IMR-90 (cell line): ENCODE measurements at regions not wholly inside any gene's neighbourhood (a gene's known extent, or its start where the extent isn't known, plus 50 kb on each side); places are given as distances from the start of the nearest gene placed in this dataset.

Experiments used
- ATAC-seq: fragments of 200-7000 bp; cut with Tn5 transposase; 2 replicates; pipeline ENCODE4 v1.9.1; 2020; ENCODE audit warnings: low read depth, mild to moderate bottlenecking, moderate library complexity
- BruUV-seq: library from RNA; stranded (reverse); fragments of 400-500 nt; replicated peaks from 2 replicates; lab custom pipeline; 2021; lab: Mats Ljungman, UMichigan
- CTCF ChIA-PET: fragments of 300-600 bp; formaldehyde crosslinking; extraction: SDS; loops from one replicate; lab custom pipeline; 2021; ENCODE audit warnings: antibody characterized with exemption; lab: Yijun Ruan, JAX
- POLR2A ChIA-PET: fragments of 300-600 bp; sonication (Branson Sonifier 250); formaldehyde crosslinking; loops from one replicate; lab custom pipeline; 2022; ENCODE audit warnings: antibody characterized with exemption; ENCODE audit not compliant: unreplicated experiment; lab: Charles Lee
- DNase-seq: peaks from one replicate; pipeline ENCODE4 v3.0.0; 2013
- H2AFZ ChIP-seq: replicated peaks from 2 replicates; pipeline ENCODE3; 2013; ENCODE audit warnings: low read length, mild to moderate bottlenecking; ENCODE audit not compliant: poor library complexity
- H2AK5ac ChIP-seq: 2 replicates; pipeline ENCODE4 v1.6.1; 2013; ENCODE audit warnings: low read depth, low read length, inconsistent platforms
- H2AK9ac ChIP-seq: replicated peaks from 2 replicates; pipeline ENCODE3; 2013; ENCODE audit warnings: mild to moderate bottlenecking, low read depth, low read length, moderate library complexity; ENCODE audit not compliant: poor library complexity
- H2BK120ac ChIP-seq: 2 replicates; pipeline ENCODE4 v1.6.1; 2013; ENCODE audit warnings: low read depth, low read length, inconsistent platforms
- H2BK15ac ChIP-seq: 3 replicates; pipeline ENCODE4 v1.6.1; 2013; ENCODE audit warnings: low read depth, low read length, inconsistent platforms
- H2BK20ac ChIP-seq: 2 replicates; pipeline ENCODE4 v1.6.1; 2013; ENCODE audit warnings: low read depth, mild to moderate bottlenecking, inconsistent platforms, low read length, moderate library complexity
- H2BK5ac ChIP-seq: 2 replicates; pipeline ENCODE4 v1.6.1; 2013; ENCODE audit warnings: mild to moderate bottlenecking, low read depth, low read length, inconsistent platforms; ENCODE audit not compliant: poor library complexity, severe bottlenecking
- H3K14ac ChIP-seq: replicated peaks from 2 replicates; pipeline ENCODE4 v1.6.1; 2013; ENCODE audit warnings: low read depth, low read length, inconsistent platforms
- H3K18ac ChIP-seq: 2 replicates; pipeline ENCODE4 v1.6.1; 2013; ENCODE audit warnings: low read depth, low read length, control low read depth
- H3K23ac ChIP-seq: 2 replicates; pipeline ENCODE4 v1.6.1; 2013; ENCODE audit warnings: low read depth, low read length, inconsistent platforms
- H3K27ac ChIP-seq: 2 replicates; pipeline ENCODE4 v1.5.1; 2013; ENCODE audit warnings: mild to moderate bottlenecking, control low read depth, low read length; ENCODE audit not compliant: insufficient read depth
- H3K27me3 ChIP-seq: 2 replicates; pipeline ENCODE4 v1.6.1; 2013; ENCODE audit warnings: low read length; ENCODE audit not compliant: control insufficient read depth, insufficient read depth
- H3K36me3 ChIP-seq: 2 replicates; pipeline ENCODE4 v1.6.1; 2013; ENCODE audit warnings: low read length, mixed read lengths; ENCODE audit not compliant: control insufficient read depth, insufficient read depth
- H3K4ac ChIP-seq: 2 replicates; pipeline ENCODE4 v1.6.1; 2013; ENCODE audit warnings: low read depth, low read length, inconsistent platforms
- H3K4me1 ChIP-seq: 2 replicates; pipeline ENCODE4 v1.6.1; 2013; ENCODE audit warnings: low read length, mixed read lengths; ENCODE audit not compliant: control insufficient read depth, insufficient read depth
- H3K4me2 ChIP-seq: 2 replicates; pipeline ENCODE4 v1.6.1; 2013; ENCODE audit warnings: low read depth, mild to moderate bottlenecking, control low read depth, low read length, moderate library complexity
- H3K4me3 ChIP-seq: 2 replicates; pipeline ENCODE4 v1.5.1; 2013; ENCODE audit warnings: low read depth, mild to moderate bottlenecking, control low read depth, low read length, moderate library complexity; ENCODE audit not compliant: insufficient read depth
- H3K56ac ChIP-seq: 2 replicates; pipeline ENCODE4 v1.6.1; 2013; ENCODE audit warnings: low read length, inconsistent platforms; ENCODE audit not compliant: insufficient read depth; ENCODE audit errors: extremely low read depth
- H3K79me1 ChIP-seq, 2 experiments: 2 replicates each; pipeline ENCODE4 v1.6.1; 2013; ENCODE audit warnings: low read length in 2 of 2, inconsistent platforms in 1 of 2, low read depth in 1 of 2
- H3K9ac ChIP-seq: 2 replicates; pipeline ENCODE4 v1.6.1; 2013; ENCODE audit warnings: low read depth, low read length, control low read depth
- H3K9me1 ChIP-seq: 2 replicates; pipeline ENCODE4 v1.6.1; 2013; ENCODE audit warnings: low read length, inconsistent platforms; ENCODE audit not compliant: insufficient read depth
- H3K9me3 ChIP-seq: 2 replicates; pipeline ENCODE4 v1.6.1; 2013; ENCODE audit warnings: low read length; ENCODE audit not compliant: control insufficient read depth, insufficient read depth
- H4K20me1 ChIP-seq: 2 replicates; pipeline ENCODE4 v1.6.1; 2013; ENCODE audit warnings: low read length, inconsistent platforms; ENCODE audit not compliant: insufficient read depth
- H4K5ac ChIP-seq: 2 replicates; pipeline ENCODE4 v1.6.1; 2013; ENCODE audit warnings: mild to moderate bottlenecking, low read depth, low read length, control low read depth
- H4K8ac ChIP-seq, 2 experiments: 2 replicates each; pipeline ENCODE4 v1.6.1; 2013; ENCODE audit warnings: low read depth in 2 of 2, low read length in 2 of 2, control low read depth in 1 of 2, inconsistent platforms in 1 of 2
- H4K91ac ChIP-seq: 2 replicates; pipeline ENCODE4 v1.6.1; 2013; ENCODE audit warnings: low read depth, low read length, inconsistent platforms; ENCODE audit not compliant: insufficient read depth
- BHLHE40 ChIP-seq: fragments of 150-350 bp; IDR thresholded peaks from 2 replicates; pipeline ENCODE4 v1.6.1; 2016; ENCODE audit warnings: mild to moderate bottlenecking, low read depth, low read length
- CEBPB ChIP-seq: IDR thresholded peaks from 2 replicates; pipeline ENCODE4 v1.6.1; 2012; ENCODE audit warnings: low read depth, low read length, improper control_type of control experiment
- CHD1 ChIP-seq: IDR thresholded peaks from 2 replicates; pipeline ENCODE4 v1.6.1; 2012; ENCODE audit warnings: low read depth, low read length, improper control_type of control experiment
- FOS ChIP-seq: fragments of 150-350 bp; IDR thresholded peaks from 2 replicates; pipeline ENCODE4 v1.6.1; 2016; ENCODE audit warnings: low read depth, low read length
- MAFK ChIP-seq: IDR thresholded peaks from 2 replicates; pipeline ENCODE4 v1.6.1; 2012; ENCODE audit warnings: low read depth, low read length, improper control_type of control experiment
- MAZ ChIP-seq: IDR thresholded peaks from 2 replicates; pipeline ENCODE4 v1.6.1; 2012; ENCODE audit warnings: low read depth, mild to moderate bottlenecking, low read length, improper control_type of control experiment, moderate library complexity, borderline replicate concordance
- MXI1 ChIP-seq: IDR thresholded peaks from 2 replicates; pipeline ENCODE4 v1.6.1; 2012; ENCODE audit warnings: low read depth, mild to moderate bottlenecking, low read length, moderate library complexity, borderline replicate concordance
- NFE2L2 ChIP-seq: fragments of 150-350 bp; IDR thresholded peaks from 2 replicates; pipeline ENCODE4 v1.6.1; 2016; ENCODE audit warnings: low read depth, mild to moderate bottlenecking, low read length
- POLR2A ChIP-seq: IDR thresholded peaks from 2 replicates; pipeline ENCODE4 v1.6.1; 2012; ENCODE audit warnings: mild to moderate bottlenecking, low read depth, low read length
- RAD21 ChIP-seq: IDR thresholded peaks from 2 replicates; pipeline ENCODE4 v1.6.1; 2012; ENCODE audit warnings: low read length, improper control_type of control experiment
- RCOR1 ChIP-seq: IDR thresholded peaks from 2 replicates; pipeline ENCODE4 v1.6.1; 2012; ENCODE audit warnings: mild to moderate bottlenecking, low read length, improper control_type of control experiment; ENCODE audit not compliant: insufficient replicate concordance
- RFX5 ChIP-seq: IDR thresholded peaks from 2 replicates; pipeline ENCODE4 v1.8.0; 2012; ENCODE audit warnings: low read depth, mild to moderate bottlenecking, low read length, moderate library complexity
- SMC3 ChIP-seq: fragments of 150-350 bp; IDR thresholded peaks from 2 replicates; pipeline ENCODE4 v1.6.1; 2016; ENCODE audit warnings: low read depth, mild to moderate bottlenecking, antibody characterized with exemption, low read length, moderate library complexity
- WGBS, 2 experiments: methylation state at CpG; one replicate each; pipeline versions ENCODE4 v1.1.5 to v1.1.7; 2013; ENCODE audit warnings: missing lambda C conversion rate in 2 of 2; ENCODE audit not compliant: insufficient read length in 1 of 2; ENCODE audit errors: extremely low coverage in 2 of 2; 5-methylcytosine and 5-hydroxymethylcytosine counted together
- dilution Hi-C: fragments of 300-500 bp; cut with HindIII; formaldehyde crosslinking; loops from one replicate; pipeline ENCODE4 v1.14.3; 2018; ENCODE audit warnings: low sequenced_read_pairs; ENCODE audit not compliant: unreplicated experiment
- in situ Hi-C: fragments of 300-500 bp; cut with MboI; formaldehyde crosslinking; loops from 3 replicates; pipeline ENCODE4 v1.14.3; 2019; ENCODE audit warnings: low sequenced_read_pairs, inconsistent platforms, mixed read lengths
- intact Hi-C: fragments of 100-400 bp; cut with micrococcal nuclease; formaldehyde crosslinking; loops from 2 replicates; pipeline ENCODE4 v1.10.0; 2022
- TF ChIP-seq, protein P1 (sequence below): fragments of 150-350 bp; IDR thresholded peaks from 2 replicates; pipeline ENCODE4 v1.6.1; 2016; ENCODE audit warnings: low read depth, mild to moderate bottlenecking, low read length, moderate library complexity, borderline replicate concordance
- TF ChIP-seq, protein P2 (sequence below): fragments of 150-350 bp; IDR thresholded peaks from 2 replicates; pipeline ENCODE4 v1.6.1; 2017; ENCODE audit warnings: mild to moderate bottlenecking, antibody characterized with exemption, low read length, low read depth
- TF ChIP-seq, protein P3 (sequence below): conservative IDR thresholded peaks from 2 replicates; pipeline ENCODE4 v1.5.1; 2012; ENCODE audit warnings: mild to moderate bottlenecking, low read depth, low read length, improper control_type of control experiment

- Histone ChIP-seq H3K56ac (no peak overlapping the region), H4K8ac (no peak overlapping the region), H2BK15ac (no peak overlapping the region), H2BK120ac (no peak overlapping the region), H2BK5ac (no peak overlapping the region), H3K79me1 (no peaks in the 10 kb centered on the region), H2AFZ (no peak overlapping the region), H4K20me1 (no peaks in the 10 kb centered on the region), H3K36me3 (no peaks in the 10 kb centered on the region), H3K9me1 (no peaks in the 10 kb centered on the region), H3K4me2 (no peak overlapping the region), H3K18ac (no peak overlapping the region), H4K91ac (no peak overlapping the region), H3K9ac (no peak overlapping the region), H3K9me3 (peaks cover 34% of the 10 kb centered on the region), H2AK9ac (no peak overlapping the region), H3K27ac (no peak overlapping the region), H3K4me1 (no peaks in the 10 kb centered on the region), H4K5ac (no peak overlapping the region), H2AK5ac (no peak overlapping the region), H3K23ac (no peak overlapping the region), H3K27me3 (no peaks in the 10 kb centered on the region), H3K4me3 (no peak overlapping the region), H2BK20ac (no peak overlapping the region), H3K4ac (no peak overlapping the region), H3K14ac (no peak overlapping the region)
- dilution Hi-C loops (no loop called here), intact Hi-C loops (no loop called here), in situ Hi-C loops (no loop called here)
- CTCF ChIA-PET, result no interaction called here
- no TSS peak for BruUV-seq
- POLR2A ChIA-PET, result no interaction called here
- WGBS, 2 experiments, result 100% methylated on average over 3 of the region's 11 CpGs; no CpG with 5 or more reads in 1 of the 2 experiments
- ATAC-seq (no peak), DNase-seq (no peak)
- no peak for TF ChIP-seq MAZ
- TF ChIP-seq BHLHE40, result no peak
- no peak for TF ChIP-seq CEBPB
- TF ChIP-seq MAFK, result no peak
- TF ChIP-seq RFX5, result no peak
- no peak for TF ChIP-seq MXI1
- TF ChIP-seq RCOR1, result no peak
- TF ChIP-seq RAD21, result no peak
- no peak for TF ChIP-seq FOS
- TF ChIP-seq NFE2L2, result no peak
- TF ChIP-seq, protein P1, sequence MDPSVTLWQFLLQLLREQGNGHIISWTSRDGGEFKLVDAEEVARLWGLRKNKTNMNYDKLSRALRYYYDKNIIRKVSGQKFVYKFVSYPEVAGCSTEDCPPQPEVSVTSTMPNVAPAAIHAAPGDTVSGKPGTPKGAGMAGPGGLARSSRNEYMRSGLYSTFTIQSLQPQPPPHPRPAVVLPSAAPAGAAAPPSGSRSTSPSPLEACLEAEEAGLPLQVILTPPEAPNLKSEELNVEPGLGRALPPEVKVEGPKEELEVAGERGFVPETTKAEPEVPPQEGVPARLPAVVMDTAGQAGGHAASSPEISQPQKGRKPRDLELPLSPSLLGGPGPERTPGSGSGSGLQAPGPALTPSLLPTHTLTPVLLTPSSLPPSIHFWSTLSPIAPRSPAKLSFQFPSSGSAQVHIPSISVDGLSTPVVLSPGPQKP, result no peak
- TF ChIP-seq SMC3, result no peak
- TF ChIP-seq, protein P2, sequence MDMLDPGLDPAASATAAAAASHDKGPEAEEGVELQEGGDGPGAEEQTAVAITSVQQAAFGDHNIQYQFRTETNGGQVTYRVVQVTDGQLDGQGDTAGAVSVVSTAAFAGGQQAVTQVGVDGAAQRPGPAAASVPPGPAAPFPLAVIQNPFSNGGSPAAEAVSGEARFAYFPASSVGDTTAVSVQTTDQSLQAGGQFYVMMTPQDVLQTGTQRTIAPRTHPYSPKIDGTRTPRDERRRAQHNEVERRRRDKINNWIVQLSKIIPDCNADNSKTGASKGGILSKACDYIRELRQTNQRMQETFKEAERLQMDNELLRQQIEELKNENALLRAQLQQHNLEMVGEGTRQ, result no peak
- TF ChIP-seq, protein P3, sequence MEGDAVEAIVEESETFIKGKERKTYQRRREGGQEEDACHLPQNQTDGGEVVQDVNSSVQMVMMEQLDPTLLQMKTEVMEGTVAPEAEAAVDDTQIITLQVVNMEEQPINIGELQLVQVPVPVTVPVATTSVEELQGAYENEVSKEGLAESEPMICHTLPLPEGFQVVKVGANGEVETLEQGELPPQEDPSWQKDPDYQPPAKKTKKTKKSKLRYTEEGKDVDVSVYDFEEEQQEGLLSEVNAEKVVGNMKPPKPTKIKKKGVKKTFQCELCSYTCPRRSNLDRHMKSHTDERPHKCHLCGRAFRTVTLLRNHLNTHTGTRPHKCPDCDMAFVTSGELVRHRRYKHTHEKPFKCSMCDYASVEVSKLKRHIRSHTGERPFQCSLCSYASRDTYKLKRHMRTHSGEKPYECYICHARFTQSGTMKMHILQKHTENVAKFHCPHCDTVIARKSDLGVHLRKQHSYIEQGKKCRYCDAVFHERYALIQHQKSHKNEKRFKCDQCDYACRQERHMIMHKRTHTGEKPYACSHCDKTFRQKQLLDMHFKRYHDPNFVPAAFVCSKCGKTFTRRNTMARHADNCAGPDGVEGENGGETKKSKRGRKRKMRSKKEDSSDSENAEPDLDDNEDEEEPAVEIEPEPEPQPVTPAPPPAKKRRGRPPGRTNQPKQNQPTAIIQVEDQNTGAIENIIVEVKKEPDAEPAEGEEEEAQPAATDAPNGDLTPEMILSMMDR, result no peak
- TF ChIP-seq CHD1, result no peak
- no peak for TF ChIP-seq POLR2A
These were observed 292.3 kb downstream of the TMEM121 start for GRCh38 chr14:105818712-105819005.
